Activated CD8-positive, alpha-beta memory T cell treated with anti-CD3 and anti-CD28 coated beads, Interleukin-2, amount 50 U/mL, for 48 hours (primary cell): ENCODE measurements at regions not wholly inside any gene's neighbourhood (a gene's known extent, or its start where the extent isn't known, plus 50 kb on each side); places are given as distances from the start of the nearest gene placed in this dataset.

Source experiments
- DNase-seq: peaks from one replicate; pipeline ENCODE4 v3.0.0-alpha.2; 2020

DNA sequence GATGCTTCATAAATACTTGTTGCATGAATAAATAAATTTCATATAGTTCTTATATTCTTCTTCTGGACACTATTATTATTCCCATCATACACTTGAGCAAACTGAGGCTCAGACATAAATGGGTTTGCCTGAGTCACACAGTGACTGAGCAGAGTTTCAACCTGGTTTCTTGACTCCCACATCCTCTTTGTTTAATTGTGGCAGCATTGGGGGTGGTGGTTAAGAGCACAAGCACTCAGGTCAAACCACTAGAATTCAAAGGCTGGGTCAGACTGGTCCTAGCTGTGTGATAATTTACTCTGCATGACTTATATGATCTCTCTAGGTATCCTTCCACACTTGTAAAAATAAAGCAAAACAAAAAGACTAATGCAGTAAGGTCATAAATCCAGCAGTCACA lies 274.9 kb upstream of the SRRM4 start:
- no peak for DNase-seq

DNA sequence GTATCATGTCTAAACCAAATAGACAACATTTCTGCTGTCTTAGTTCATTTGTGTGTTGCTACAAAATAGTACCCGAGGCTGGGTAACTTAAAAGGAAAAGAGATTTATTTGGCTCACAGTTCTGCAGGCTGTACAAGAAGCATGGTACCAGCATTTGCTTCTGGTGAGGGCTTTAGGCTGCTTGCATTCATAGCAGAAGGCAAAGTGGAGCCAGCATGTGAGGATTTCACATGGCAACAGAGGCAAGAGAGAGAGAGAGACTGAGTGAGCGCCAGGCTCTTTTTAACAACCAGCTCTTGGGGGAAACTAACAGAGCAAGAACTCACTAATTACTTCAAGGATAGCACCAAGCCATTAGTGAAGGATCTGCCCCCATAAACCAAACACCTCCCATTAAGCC lies 271.4 kb upstream of the SRRM4 start:
- no peak for DNase-seq

DNA sequence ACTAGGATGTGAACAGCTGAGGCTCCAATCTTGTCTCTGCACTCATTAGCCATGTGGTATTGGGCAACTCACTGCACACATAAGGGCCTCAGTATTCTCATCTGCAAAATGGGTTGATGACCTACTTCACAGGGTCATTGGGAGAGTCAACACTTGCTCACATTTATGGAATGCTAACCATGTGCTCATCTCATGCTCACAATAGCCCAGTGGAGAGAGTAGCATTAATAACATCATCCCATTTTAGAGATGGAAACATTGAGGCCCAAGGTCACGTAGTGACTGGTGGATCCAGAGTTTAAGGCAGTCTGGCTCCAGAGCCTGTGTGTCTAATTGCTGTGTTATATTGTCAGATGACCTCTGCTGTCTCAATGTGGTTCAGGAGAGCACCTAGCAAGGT lies 270.2 kb upstream of the SRRM4 start:
- no peak for DNase-seq

DNA sequence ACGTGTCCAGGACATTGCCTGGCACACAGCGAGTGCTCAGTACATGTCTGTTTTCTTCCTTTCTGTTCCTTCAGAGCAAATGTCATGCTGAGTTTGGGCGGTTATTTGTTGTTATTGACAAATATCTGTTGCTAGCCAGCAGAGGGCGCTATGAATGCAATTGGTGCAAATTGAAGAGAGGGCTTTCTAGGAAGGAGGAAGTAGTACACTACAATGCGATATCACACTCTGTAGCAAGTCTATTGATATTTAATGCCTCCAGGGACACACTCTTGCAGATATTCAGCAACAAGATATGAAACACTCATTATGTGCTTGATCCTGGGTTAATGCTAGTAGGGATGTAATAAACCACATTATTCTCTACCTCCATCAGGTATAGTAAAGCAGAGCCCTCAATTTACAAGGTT lies 267.3 kb upstream of the SRRM4 start:
- peak; percentile 55 for DNase-seq

DNA sequence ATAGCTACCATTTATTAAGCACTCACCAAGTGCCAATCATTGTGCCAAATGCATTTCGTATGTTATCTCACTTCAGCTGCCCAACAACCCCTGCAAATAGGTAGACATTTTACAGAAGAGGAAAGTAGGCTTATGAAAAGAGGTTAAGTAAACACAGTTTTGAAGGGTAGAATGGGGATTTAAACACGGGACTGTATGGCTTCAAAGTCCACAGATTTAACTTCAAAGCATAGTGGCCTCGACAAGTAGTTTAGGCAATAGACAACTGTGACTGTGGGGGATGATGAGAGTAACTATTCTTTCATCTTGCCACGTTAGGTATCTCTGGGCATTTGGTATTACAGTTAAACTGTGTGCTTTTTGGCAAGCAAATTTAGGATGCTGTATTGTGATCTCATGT lies 266.8 kb upstream of the SRRM4 start:
- no peak for DNase-seq

DNA sequence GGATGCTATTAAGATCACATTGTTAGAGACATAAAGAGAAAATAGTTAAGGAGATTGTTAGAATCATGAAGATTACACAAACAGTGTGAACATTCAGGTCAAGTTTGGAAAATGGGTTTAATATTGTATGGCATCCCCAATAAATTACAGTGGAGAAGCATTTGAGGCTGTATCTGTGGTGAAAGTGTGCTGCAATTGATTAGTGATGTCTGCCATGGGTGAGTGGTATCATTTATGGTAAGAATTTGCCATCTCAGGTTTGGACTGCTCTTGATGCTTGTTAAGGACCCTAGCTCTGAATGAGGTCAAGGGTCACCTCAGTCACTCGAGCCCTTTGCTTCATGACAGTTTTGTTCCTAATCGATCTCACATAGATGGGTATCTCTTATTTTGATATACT lies 265.7 kb upstream of the SRRM4 start:
- no peak for DNase-seq

DNA sequence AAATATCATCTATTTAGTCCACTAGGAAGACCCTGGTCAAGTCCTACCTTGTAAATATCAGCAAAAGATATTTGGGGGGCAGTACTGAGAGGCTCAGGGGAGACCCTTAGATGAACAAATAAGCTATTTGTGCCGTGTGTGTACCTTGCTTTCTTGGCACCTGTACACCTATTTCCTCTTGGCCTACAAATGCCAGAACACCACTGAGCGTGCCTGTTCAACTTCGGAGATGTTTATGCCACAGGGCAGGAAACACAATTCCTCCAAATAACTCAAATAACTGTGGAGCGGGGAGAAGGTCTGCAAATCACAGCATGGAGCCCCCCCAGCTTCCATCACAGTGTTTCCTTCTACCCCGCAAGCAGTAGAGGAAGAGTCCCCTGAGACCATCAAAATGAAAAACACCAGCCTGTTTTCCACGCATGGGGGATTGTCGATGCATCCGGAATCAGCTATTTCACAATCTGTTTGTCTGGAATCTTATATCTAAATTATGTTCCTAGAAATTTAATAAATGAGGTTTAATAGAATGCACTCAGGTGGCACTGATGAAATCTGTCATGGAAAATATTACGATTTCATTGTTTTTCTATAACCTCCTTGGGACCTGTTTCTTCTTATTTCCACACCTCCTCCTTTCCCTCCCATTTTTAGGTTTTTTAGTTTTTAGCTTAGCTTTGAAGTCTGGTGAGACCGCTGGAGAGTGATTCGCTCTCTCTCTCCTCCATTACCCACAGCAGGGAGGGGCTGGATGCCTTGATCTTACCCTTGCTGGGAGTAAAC lies 254.0 kb upstream of the SRRM4 start:
- no peak for DNase-seq

DNA sequence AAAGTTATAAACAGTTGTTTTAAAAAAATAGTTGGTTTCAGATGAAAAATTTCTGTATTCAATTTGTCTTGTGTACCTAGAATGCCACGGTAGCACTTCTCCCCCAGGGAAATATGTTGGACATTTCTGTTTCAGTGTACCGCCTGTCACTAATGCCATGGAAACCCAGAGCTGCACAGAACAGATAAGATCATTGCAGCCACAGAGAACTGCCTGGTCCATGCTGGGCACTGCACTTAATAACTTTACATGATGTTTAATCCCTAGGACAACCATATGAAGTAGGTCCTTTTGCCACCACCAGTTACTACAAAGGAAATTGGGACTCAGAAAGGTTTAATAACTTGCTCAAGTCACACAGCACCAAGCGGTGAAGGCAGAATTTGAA lies 253.4 kb upstream of the SRRM4 start:
- no peak for DNase-seq

DNA sequence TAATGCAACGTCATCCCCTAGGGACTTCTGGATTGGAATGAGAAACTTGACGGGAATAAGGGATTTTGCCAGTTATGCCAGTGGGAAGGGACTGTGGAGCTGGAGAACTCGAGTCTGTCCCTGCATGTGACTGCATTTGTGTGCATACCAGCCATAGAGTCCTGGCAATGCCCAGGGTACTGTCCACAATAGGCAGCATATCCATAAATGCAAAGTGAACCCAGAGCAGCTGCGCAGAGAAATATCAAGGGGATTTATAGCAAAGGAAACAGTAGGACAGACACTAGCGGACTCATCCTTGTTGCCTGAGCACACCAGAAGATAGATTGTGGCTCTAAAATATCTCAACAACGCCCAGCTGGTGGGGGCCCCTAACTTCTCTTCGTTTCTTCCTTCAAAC lies 247.1 kb upstream of the SRRM4 start:
- no peak for DNase-seq

DNA sequence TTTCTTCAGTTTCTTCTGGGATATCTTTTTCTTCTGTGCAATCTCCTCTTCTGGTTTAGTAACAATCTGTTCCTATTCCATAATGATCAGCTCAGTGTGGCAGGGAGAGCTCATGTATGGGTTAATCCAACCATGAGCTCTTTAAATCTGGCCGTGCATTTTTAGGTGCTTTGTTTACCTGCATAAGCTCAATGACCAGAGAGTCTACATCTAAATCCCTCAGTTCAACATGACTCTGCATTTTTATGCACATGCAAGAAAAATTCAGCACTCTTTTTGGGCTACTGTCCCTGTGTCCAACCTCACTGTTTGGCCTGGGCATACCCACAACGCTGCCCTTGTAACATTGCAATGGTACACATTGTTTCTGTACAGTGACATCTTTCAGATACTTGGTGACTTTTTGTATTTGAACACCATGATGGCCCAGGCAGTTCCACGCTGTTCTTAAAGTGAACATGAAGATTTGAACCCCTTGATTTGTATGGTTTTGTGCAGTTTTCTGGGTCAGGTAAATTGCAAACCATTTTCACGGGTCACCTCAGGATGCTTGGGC lies 243.3 kb upstream of the SRRM4 start:
- DNase-seq: no peak

DNA sequence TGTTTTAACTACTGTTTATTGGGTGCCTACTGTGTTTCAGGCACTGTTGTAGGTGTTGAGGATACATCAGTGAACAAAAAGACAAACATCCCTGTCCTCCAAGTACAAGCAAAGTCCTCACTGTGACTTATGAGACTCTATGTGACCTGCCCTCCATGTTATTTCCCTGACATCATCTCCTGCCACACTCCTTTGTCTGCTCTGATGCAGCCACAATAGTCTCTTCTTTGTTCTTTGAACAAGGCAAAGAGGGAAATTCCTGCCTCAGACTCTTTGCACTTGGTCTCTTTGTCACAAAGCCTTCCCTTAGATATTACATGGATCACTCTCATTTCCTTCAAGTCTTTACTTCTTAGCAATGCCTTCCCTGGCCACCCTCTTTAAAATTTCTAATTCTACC lies 240.1 kb upstream of the SRRM4 start:
- DNase-seq: no peak

DNA sequence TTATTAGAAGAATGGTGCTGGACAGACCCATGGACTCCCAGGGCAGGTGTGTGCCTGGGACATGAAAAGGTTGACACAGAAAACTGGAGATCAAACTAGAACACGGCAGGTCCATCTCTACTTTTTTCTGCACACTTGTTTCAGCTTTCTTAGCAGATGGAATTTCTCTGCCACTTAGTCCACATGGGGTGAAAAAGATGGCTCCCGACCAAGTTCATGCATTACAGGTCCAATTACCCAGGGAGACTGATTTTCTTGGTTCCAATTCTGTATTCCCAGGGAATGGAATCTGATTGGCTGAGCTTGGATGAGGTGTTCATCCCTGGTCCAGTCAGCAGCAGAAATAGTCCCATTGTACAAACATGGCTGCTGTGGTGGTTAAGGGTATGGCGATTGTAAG lies 238.9 kb upstream of the SRRM4 start:
- no peak for DNase-seq

DNA sequence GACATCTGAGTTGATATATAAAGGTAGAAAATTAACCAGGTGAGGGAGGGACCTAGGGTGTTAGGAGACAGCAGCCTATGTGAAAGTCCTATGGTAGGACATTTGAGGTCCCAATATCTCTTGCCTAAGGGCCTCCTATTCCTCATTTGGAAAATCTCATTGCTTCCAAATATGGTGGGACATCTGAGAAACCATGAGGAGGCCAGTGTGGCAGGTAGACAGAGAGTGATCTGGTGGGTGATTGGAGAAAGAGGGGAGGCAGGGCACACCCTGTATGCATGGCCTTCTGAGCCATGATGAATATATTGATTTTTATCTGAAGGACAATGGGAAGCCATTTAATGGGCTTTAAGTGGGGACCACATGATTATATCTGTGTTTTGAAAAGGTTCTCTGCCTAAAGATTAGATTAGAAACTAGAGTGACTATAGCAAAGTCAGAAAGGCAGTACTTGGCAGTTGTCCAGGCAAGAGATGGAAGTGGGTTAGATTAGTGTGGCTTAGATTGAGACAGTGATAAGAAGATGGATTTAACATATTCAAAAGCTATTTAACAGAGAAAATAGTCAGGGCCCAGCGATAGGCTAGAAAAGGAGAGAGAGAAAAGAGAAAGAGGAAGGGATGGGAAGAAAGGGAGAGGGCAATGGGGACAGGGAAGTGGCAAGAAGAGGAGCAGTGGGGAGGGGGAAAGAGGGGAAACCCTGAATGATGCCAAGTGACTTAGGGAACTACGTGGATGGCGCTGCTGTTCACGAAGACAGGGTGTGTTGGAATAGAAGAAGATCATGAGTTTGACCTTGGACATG lies 237.2 kb upstream of the SRRM4 start:
- DNase-seq: no peak

DNA sequence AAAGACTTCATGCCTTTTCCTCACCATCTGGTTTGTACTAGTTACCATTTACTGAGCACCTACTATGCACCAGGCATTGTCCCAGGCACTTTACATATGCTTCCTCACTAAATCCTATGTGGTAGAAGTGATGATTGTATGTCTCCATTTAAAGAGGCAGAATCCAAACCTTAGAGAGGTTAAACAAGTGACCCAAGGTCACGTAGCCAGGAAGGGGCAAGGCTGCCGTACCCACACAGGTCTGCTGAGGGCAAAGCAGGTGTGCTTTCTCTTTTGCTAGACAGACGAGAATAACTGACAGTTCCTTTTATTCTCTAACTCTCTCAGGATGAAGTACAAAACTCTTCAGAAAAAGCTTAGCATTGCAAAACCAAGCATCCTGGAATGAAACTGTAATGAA lies 235.2 kb upstream of the SRRM4 start:
- DNase-seq: no peak

DNA sequence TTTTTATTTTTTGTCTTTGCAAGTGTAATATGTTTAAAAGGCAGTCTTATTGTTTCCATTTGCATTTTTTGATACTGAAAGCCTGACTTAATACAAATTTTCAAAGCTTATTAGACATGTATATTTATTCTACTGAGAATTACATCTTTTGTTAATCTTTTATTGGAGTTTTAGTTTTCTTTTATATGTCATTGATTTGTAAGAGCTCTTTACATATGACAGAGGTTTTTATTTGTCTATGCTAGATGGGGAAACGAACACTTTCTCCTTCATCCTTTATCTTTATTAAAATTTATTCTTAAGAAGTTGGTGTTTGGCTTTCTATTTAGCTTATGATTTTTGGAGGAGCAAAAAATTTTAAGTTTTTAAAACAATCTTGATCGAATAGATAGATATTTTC lies 234.4 kb upstream of the SRRM4 start:
- DNase-seq: no peak

DNA sequence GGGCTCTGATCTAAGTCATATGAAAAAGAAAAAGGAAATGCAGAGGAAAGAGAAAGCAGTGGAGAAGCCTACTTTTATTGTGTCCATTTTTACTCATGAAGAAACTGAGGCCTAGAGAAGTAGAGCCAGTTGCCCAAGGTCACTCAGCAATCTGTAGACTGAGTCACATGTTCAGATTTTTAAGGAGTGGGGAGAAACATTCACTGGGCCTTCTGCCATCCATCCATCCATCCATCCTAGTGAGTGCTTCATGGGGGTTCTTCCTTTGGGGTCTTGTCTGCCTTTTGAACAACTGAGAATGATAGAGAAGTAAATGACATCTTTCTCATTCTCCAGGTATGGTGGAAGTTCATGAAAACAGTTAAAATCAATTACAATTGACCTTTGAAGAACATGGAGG lies 233.6 kb upstream of the SRRM4 start:
- DNase-seq: no peak

DNA sequence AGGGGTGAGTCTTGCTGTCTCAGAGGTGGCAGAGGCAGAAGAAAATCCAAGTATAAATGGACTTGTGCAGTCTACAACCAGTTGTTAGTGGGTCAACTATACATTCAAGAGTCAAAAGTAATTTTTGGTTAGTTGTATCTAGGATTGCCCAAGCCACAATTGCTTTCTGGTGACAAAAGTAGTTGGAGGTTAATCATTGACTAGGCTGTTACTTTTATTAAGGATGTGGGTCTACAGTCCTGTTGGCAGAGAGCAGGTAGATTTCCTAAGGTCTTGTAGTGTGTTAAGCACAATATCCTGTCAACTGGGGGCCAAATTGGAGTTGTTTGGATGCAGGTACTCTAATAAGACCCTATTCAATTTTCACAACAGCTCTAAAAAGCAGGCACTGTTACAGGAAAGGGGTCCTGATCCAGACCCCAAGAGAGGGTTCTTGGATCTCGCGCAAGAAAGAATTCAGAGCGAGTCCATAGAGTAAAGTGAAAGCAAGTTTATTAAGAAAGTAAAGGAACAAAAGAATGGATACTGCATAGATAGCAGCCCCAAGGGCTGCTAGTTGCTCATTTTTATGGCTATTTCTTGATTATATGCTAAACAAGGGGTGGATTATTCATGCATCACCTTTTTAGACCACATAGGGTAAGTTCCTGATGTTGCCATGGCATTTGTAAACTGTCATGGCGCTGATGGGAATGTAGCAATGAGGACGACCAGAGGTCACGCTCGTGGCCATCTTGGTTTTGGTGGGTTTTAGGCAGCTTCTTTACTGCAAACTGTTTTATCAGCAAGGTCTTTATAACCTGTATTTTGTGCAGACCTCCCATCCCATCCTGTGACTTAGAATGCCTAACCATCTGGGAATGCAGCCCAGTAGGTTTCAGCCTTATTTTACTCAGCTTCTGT lies 232.6 kb upstream of the SRRM4 start:
- DNase-seq: no peak

DNA sequence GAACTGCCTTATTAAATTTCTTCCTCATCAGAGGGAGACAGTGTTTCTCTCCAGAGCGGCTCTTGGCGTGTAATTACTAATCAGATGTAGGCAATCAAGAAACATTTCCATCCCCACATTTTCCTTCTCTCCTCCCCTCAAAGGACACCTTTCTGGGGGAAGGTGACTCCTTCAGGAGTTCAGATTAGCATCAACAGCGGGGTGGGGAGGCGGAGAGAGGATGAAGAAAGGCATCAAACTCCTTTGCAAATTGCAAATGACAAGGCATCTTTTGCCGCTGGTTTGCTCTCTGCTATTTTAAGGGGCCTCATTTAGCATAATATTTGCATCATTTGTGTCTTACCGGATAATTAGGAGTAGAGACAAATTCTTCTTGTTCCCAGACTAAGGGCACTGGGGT lies 231.7 kb upstream of the SRRM4 start:
- no peak for DNase-seq

DNA sequence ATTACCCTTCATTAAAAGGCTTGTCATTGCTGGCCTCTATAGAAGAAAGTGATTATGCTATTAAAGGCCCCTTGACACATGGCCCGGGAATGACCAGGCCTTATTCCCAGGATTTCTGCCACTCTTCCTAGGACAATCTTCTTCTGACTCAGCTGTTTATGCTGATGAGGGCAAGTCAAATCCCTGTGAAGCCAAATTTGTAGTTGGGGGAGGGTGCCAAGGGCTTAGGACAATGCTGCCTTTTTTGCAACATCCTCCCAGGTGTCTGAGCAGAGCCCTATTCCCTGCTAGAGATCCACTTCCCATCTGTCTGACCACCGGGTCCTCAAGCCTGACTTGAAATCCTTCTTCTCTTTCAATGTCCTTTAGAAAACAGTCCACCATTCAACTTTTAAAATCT lies 230.7 kb upstream of the SRRM4 start:
- no peak for DNase-seq

DNA sequence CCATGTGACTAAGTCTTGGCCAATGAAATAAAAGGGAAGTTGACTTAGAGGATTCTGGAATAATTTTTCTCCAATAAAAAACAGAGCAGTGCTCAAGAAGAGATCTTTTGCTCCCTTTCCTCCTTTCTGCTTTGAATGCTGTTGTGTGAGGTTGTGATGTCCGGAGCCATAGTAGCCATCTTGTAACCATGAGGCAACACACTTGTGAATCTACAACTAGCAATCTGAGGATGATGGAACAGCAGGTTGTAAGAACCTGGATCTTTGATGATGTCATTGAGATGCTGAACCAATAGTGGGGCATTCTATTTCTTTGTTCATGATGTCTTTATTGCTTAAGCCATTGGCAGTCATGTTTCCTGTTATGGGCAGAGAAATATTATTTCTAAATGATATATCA lies 230.0 kb upstream of the SRRM4 start:
- no peak for DNase-seq

DNA sequence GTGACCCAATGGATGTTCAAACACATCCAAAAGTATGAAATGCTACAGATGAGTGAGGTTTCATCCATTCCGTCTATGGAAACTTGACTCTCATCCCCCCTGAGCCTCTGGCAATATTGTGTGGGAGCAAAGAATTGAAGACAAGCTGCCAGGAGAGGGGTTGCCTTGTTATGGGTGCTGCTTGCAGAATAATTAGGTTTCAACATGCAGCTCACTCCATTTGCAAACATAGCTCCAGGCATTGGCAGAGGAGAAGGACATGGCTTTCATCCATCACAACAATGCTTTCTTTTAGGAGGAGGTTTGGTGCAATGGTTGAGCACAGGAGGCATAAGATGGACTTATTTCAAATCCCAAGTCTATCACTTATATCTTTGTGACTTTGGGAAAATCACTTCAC lies 220.7 kb upstream of the SRRM4 start:
- no peak for DNase-seq

DNA sequence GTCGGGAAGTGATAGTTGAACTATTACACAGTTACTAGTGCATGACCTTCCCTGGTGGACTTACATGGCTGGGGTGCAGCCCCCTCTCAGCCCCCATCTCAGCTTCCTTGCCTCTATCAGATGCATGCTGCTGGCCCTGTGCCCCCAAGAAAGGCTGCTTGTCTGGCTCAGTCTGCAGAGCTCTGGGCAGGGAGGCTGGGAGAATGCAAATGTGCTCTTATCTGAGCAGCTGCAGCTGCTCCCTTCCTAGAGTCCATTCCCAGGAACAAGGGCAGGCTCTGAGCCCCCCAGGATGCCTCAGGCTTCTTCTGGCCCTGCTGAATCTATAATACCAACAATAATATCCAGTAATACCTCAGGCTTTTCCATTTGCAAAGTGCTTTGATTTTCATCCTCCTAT lies 218.1 kb upstream of the SRRM4 start:
- DNase-seq: no peak
